HG03039 (cell line): ENCODE measurements at regions not wholly inside any gene's neighbourhood (a gene's known extent, or its start where the extent isn't known, plus 50 kb on each side); places are given as distances from the start of the nearest gene placed in this dataset.
"Not testable (repeated sequence)": the region's sequence is repeated elsewhere in the genome, so short reads cannot be mapped to it uniquely, and the experiment has no call there.

Experiments
- ATAC-seq: cut with Tn5 transposase; IDR thresholded peaks from one replicate; pipeline ENCODE4 v1.9.1; 2021; ENCODE audit warnings: mild to moderate bottlenecking, moderate library complexity; ENCODE audit not compliant: unreplicated experiment

DNA sequence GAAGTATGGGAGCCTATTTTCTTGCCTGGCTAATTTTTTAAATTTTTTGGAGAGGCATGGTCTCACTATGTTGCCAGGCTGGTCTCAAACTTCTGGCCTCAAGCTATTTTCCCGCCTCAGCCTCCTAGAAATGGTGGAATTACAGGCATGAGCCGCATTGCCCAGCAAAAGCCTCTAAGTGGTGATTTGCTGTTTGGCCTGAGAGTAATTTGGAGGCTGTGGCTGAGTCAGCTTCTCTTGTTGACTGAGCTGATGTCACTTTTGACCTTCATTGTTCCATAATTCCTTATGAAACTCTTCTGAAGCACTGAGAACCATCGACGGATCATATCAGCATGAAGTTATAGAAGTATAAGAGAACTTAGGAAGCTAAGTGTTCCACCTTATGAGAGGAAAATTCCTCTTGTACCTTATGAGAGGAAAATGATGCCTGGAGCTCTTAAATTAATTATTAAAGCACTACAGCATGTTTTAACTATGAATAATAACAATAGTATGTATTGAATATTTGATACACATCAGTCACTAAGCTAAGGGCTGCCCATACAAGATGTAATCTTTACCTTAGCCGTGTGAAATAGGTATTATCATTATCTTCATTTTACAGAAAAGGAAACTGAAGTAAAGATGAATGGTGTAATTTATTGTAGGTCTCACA is 220.8 kb upstream of the MON1B start:
- no peak for ATAC-seq

DNA sequence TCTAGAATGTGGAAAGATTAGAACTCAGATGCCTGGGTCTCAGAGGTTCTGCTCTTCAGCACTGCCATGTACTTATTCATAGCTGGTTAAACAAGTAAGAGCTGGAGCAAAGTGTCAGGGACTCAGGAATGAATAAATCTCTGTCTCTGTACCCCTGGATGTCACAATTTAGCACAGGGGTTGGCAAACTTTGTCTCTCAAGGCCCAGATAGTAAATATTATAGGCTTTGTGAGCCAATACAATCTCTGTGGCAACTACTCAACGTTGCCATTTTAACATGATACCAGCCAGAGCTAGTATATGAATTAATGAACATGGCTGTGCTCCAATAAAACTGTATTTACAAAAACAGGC is 220.3 kb upstream of the MON1B start:
- ATAC-seq: no peak

DNA sequence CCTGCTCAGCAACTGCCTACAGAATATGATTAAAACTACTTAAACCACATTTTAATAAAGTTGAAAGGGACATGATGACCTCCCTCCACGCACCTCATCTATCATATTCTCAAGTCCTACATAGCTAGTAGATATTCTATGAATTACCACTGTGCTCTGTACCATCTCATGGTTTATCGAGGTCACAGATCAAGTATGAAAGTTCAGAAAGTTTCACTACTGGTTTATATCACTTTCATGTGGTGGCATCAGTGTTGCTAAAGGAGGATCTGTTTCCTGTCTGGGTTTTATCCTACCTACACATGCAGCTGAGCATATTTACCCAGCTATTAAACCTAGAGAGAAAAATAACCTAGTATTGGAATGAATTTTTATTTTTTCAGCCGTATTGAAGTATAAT is 214.9 kb upstream of the MON1B start:
- peak; percentile 89 for ATAC-seq

DNA sequence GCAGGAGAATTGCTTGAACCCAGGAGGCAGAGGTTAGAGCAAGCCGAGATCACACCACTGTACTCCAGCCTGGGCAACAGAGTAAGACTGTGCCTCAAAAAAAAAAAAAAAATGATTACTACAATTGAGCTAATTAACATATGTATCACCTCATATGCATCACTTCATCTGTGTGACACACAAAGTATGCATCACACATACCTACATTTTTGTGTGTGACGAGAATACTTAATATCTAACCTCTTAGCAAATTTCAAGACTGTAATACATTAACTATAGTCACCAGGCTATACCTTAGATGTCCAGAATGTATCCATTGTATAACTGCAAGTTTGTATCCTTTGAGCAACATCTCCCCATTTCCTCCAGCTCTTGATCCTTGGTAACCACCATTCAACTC is 214.2 kb upstream of the MON1B start:
- no peak for ATAC-seq

DNA sequence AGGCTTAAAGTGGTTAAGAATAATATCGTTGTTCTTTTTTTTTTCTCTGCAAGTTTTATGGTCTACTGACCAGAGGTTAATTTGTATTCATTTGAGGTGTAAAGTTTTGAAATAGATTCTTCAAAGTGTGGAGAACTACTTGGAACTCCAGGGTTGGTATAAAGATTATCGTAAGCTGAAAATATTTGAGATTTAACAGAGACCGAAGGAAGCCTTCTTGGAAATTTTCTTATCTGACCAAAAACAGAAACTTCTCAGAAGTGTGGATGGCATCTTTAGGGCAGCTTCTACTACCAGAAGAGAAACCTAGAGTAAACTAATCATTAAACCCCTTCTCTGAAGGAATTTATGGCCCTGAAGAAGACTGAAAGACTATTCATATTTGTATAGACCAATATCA is 206.8 kb upstream of the MON1B start:
- ATAC-seq: no peak

DNA sequence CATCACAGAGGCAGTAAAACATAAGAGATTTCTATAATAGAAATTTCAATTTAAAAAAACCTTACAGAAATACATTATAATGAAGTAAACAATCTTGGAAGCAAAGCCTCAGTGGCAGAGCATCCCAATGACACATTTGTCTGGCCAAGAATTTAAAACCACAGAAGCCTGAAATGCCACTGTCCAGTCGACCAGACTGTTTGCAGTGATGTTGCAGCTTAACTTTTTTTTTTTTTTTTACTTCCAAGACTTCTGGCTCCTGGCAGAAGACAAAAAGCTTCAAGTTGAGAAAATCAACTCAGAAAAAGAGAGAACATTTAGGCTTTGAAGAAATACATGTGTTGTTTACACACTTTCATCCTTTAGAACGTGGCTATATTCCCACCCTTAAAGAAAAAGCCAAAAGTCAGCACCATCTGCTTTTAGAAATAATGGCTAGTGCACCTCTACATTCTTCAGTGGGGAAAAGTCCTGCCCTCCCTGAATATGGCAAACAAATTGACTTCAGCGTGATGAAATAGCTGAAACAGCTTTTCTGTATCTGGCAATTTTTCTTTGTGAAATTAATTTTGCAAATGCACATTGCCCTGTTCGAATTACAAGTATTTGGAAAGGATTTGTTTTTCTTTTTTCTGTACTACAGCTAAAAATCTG is 205.5 kb upstream of the MON1B start:
- ATAC-seq: no peak

DNA sequence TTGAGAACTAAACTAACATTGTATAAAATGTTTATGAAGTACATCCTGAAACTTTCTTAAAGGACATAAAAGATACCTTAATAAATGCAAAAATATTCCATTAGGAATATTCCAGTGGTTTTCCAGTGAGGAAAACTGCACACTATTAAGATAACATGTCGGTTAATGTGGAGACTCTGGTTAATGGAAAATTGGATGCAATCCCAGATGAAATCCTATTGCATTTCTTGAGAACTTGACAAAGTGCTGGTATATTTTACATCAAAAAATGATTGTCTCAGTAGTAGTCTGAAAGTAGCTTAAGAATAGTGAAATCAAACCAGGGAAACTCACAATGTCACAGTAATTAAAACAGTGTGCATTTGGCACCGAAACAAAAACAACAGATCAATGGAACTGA is 202.5 kb upstream of the MON1B start:
- no peak for ATAC-seq

DNA sequence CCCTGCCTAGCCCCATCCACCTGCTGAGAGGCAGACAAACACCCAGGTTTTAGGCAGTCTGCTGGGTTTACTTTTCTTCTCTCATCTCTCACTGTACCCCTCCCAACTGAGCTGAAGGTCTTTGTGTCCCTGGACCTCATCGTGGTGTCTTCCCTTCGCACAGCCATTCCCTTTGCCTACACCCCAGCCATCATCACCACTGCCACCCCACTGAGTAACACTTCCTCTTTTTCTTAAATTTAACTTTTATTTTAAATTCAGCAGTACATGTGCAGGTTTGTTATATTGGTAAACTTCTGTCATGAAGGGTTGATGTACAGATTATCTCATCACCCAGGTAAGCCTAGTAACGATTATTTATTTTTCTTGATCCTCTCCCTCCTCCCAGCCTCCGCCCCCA is 188.3 kb upstream of the MON1B start:
- ATAC-seq: no peak

DNA sequence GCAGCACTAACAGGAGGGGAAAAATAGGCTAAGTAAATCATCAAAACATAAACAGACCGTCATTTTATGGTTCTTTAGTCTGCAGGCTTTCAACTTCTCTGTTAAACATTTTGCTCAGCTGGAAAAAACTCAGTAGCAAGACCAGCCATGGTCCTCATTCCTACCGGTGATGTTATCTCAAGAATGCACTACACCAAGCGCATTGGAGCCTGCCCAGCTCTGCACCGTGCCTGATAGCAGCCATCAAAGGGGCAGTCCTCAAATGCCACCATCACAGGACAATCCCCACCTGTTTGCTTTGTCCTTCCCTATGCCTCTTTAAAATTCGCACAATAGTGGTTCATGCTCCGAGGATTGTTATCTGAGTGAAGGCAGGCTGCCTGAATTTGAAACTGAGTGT is 181.5 kb upstream of the MON1B start:
- ATAC-seq: no peak

DNA sequence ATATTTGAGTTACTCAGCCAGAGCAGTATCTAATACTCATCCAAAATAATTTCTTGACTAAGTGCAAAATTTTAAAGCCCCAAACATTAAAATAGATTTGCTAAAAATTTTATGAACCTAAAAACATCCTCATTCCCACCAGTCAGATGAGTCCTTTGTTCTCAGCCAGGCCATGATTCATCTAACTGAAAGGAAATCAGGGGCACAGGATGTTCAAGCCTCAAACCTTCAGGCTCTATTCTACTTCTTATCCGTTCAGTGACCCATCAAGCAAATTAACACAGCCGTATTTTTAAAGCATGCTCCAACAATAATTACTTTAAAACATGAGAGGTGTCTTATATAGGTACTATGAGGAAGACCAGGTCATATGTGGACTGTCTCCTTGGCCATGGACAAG is 176.5 kb upstream of the MON1B start:
- no peak for ATAC-seq

DNA sequence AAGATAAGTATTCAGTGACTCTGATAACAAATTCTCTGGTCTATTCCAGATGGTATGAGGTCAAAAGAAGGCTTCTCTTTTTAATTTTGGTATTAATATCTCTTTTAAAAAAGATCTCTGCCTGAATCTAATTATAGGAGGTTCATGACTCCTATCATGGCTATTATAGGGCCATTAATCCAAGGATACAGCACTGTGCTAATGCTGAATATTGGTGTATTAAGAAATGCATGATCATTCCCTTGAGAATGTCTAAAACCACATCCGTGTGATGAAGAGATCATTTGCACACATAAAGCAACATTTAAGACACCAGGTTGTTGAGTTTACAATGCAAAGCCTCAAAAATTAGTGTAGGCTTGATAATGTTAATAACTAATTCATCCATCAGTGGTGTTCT is 160.4 kb upstream of the MON1B start:
- no peak for ATAC-seq

DNA sequence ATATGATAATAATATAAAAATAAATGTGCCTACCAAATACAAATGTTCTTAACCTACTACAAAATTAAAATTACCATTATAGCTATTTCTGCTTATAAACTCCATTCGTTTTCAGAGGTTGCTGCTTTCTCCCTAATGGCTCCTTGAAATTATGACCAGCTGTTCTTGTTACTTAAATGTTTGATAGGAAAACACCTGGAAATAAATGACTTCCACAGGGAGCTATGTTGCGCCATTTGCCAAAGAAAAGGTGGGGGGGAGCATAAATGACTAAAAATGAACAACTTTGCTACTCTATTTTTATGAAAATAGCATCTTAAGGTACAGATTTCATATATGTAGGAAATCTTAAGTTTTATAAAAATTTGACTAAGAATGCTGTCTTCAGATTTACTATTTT is 157.5 kb upstream of the MON1B start:
- ATAC-seq: no peak

DNA sequence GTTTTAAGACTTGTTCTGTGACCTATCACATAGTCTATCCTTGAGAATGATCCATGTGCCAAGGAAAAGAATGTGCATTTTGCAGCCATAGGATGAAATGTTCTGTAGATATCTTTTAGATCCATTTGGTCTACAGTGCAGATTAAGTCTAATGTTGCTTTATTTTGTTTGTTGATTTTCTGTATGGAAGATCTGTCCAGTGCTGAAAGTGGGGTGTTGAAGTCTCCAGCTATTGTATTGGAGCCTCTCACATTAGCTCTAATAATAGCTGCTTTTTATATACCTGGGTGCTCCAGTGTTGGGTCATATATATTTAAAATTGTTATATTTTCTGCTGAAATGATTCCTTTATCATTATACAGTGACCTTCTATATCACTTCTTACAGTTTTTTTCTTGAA is 155.6 kb upstream of the MON1B start:
- ATAC-seq: no peak

DNA sequence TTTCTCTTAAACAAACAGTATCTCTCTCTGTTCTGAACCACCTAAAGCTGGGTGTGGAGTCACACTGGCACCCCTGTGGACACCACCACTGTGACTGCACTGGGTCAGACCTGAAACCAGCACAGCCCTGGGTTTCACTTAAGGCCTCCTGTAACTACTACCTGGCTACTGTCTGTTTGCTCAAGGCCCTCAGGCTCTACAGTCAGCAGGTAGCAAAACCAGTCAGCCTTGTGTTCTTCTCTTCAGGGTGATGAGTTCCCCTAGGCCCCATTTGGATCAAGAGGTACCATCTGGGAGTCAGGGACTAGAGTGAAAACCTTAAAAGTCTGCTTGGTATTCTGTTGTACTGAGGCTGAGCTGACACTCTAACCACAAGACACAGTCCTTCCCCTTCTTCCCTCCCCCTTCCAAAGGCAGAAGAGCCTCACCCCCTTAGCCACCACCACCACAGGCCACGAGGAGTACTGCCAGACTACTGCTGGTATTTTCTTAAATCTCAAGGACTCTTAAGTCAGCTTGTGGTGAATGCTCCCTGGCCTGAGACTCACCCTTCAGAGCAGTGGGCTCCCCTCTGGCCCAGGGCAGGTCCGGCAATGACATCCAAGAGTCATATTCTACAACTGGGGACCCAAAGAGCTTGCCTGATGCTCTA is 153.2 kb upstream of the MON1B start:
- ATAC-seq: no peak

DNA sequence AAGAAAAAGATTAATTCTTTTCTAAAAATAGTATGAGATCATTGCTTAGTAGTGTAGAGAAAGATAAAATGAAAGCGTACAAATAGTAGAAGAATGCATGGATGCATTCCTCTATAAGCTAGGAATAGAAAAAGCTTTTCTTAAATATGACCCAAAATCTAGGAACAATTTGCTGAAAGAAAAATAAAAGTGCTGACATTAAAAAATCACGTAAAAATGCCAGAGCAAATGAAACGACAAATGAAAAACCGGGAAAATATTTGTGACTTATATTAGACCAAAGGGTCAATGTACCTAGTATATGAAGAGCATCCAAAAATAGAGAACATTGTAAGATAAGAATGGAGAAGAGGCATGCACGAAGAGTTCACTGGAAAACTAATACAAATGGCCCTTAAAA is 149.5 kb upstream of the MON1B start:
- no peak for ATAC-seq

DNA sequence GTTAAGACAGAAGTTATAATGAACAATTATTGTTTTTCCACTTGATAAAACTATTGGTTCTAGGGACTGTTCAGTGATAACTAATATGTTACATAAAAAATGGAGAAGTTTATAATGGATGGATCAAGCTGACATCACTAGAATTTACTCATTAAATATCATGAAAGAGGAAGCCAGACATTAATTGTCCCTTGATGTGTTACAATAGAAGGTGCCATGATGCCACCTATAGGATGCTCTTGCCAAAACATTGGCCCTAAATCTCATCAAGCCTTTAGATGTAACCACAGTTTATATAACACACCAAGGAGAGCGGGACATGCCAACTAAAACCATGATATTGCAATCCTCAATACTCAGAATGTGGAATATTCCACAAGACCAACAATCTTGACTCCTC is 147.9 kb upstream of the MON1B start:
- ATAC-seq: no peak

DNA sequence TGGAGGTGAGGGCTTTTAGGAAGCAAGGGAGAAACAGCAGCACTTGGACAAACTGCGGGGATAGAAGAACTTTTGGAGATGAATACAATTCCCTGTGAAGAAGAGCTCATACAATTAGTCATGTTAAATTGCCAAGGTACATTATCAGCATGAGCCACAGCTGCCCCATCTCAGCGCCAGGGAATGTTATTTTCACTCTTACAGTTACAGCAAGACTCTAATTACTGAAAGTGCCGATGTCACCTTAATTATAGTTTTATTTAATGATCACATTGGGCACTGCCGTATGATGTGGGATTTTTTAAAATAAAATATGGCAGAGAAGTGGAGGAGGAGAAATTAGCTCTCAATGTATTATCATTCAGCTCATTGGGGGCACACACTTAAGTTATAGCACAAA is 144.8 kb upstream of the MON1B start:
- no peak for ATAC-seq

DNA sequence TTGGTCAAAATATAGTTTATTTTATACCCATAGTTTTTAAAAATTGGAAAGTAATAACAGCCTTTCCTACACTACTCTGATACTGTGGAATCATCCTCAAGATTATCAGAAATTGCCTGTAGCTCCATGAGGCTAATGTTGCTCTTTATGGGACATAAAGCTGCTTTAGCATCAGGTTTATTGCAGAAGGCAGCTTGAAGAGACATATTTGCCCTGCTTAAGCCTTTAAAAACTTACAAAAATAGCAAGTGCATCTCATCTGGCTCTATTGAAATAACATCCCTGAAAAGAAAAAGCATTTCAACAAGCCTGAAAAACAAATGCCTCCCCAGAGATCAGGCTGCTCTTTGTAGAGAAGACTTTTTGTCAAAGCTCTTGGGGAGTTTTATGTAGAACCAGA is 142.9 kb upstream of the MON1B start:
- no peak for ATAC-seq

DNA sequence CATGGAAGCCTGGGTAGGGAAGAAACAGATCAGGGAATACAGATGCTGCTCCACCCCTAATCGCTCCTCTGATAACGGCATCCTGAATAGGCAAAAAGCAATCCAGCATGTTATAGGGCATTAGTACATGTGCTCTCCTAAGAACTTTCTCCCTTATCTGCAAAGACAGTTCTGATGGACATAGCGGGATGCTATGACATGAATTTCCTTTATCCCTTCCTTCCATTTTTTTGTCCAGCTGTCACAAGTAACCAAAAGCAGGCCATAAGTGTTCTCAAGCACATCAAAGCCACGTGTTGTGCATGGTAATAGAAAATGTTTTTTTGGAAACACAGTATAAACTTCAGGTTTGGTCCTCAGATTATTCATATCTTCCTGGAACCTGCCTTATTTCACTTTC is 141.4 kb upstream of the MON1B start:
- no peak for ATAC-seq

DNA sequence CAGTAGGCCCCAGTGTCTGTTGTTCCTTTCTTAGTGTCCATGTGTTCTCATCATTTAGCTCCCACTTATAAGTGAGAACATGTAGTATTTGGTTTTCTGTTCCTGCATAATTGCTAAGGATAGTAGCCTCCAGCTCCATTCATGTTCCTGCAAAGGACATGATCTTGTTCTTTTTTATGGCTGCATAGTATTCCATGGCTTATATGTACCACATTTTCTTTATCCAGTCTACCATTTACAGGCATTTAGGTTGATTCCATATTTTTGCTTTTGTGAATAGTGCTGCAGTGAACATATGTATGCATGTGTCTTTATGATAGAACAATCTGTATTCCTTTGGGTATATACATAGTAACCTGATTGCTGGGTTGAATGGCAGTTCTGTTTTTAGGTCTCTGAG is 134.4 kb upstream of the MON1B start:
- not testable (repeated sequence) for ATAC-seq

DNA sequence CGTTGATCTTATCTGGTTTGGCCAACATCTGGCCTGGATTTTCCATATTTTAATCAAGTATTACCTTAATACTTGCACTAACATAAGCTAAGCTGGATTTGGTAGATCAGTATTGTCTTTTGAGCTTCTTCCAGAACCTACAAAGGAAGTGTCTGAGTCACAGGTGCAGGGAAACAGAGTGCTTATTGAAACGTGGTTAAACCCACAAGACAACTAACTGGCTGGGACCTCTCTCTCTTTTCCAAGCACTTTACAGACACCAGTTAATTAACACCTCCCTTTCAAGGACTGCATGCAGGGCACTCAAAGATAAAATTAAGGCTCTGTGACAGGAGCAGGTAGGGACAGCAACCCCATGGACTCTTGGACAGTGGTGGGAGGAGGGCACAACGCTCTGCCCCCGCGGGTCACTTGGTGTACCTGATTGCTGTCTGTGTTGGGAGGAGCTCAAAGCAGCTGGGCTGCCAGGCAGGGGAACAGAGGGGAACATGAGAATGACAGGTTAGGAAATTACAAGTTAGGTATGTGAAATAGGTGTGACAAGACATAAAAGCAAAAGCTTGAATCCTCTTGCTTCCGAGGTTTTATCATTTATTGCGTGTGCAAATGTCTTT is 133.7 kb upstream of the MON1B start:
- no peak for ATAC-seq

DNA sequence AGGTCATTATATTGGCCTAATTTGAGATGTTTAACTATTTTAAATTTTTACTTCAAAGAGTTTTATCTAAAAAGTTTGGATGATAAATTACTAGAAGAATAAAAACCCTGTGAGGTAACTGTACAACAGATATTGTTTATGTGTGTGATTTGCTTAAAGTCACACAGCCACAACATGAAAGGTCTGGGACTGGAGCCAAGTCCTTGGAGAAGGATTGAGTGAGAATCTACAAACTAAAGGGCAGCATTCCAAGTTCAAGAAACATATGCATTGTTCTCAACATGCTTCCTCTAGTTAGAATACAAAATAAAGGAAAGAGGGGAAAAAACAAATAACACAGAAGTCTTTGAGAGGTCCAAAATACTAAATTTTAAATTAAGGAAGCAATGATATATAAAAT is 131.5 kb upstream of the MON1B start:
- ATAC-seq: no peak
